SK-N-SH (cell line): ENCODE measurements at regions not wholly inside any gene's neighbourhood (a gene's known extent, or its start where the extent isn't known, plus 50 kb on each side); places are given as distances from the start of the nearest gene placed in this dataset.

ENCODE experiments used
- CTCF ChIA-PET: fragments of 300-600, 350-600 bp; formaldehyde crosslinking; extraction: SDS; loops from one replicate; lab custom pipeline; 2021; lab: Yijun Ruan, JAX
- POLR2A ChIA-PET: fragments of 350-600 bp; sonication (Branson Sonifier 250); formaldehyde crosslinking; extraction: SDS; loops from one replicate; lab custom pipeline; 2020; ENCODE audit warnings: antibody characterized with exemption, inconsistent platforms; lab: Yijun Ruan, JAX
- DNase-seq: peaks from one replicate; pipeline ENCODE4 v3.0.0; 2012
- H2AFZ ChIP-seq: fragments of 200-600 bp; sonication (generic); 2 replicates; pipeline ENCODE4 v1.8.1; 2016; ENCODE audit warnings: antibody characterized with exemption, mild to moderate bottlenecking, low read depth
- H3F3A ChIP-seq: fragments of 200-600 bp; sonication (generic); replicated peaks from 2 replicates; pipeline ENCODE3; 2016; ENCODE audit warnings: antibody characterized with exemption, mild to moderate bottlenecking; ENCODE audit not compliant: insufficient read depth
- H3K27ac ChIP-seq, 2 experiments: fragments of 200-500 bp in 1 of 2; fragments of 200-600 bp in 1 of 2; sonication (Bioruptor generic) in 1 of 2; sonication (generic), shearing (Covaris generic) in 1 of 2; 2 replicates each; pipeline versions ENCODE4 v1.5.1 to v1.6.1; 2014 to 2016; ENCODE audit warnings: low read depth in 2 of 2, inconsistent platforms in 1 of 2, low read length in 1 of 2, mild to moderate bottlenecking in 1 of 2, mixed read lengths in 1 of 2
- H3K27me3 ChIP-seq: fragments of 200-600 bp; sonication (generic), shearing (Covaris generic); 2 replicates; pipeline ENCODE4 v1.6.1; 2016; ENCODE audit warnings: mixed run types; ENCODE audit not compliant: insufficient read depth
- H3K36me3 ChIP-seq, 2 experiments: fragments of 200-500 bp in 1 of 2; fragments of 200-600 bp in 1 of 2; sonication (Bioruptor generic) in 1 of 2; sonication (generic) in 1 of 2; replicated peaks in 1 of 2; 2 replicates each; pipeline versions ENCODE3 to v1.5.1; 2014 to 2016; ENCODE audit warnings: low read length in 1 of 2, mild to moderate bottlenecking in 1 of 2; ENCODE audit not compliant: insufficient read depth in 2 of 2, control insufficient read depth in 1 of 2
- H3K4me1 ChIP-seq, 2 experiments: fragments of 200-500 bp in 1 of 2; fragments of 200-600 bp in 1 of 2; sonication (Bioruptor generic) in 1 of 2; sonication (generic), shearing (Covaris generic) in 1 of 2; 2 replicates each; pipeline versions ENCODE4 v1.5.1 to v1.6.1; 2014 to 2016; ENCODE audit warnings: low read depth in 1 of 2, low read length in 1 of 2, mixed run types in 1 of 2; ENCODE audit not compliant: insufficient read depth in 2 of 2, control insufficient read depth in 1 of 2
- H3K4me2 ChIP-seq: fragments of 200-600 bp; sonication (generic), shearing (Covaris generic); 2 replicates; pipeline ENCODE4 v1.6.1; 2017; ENCODE audit warnings: mixed run types
- H3K4me3 ChIP-seq, 2 experiments: fragments of 200-500 bp in 1 of 2; fragments of 200-600 bp in 1 of 2; sonication (Bioruptor generic) in 1 of 2; sonication (generic), shearing (Covaris generic) in 1 of 2; 2 replicates each; pipeline versions ENCODE4 v1.5.1 to v1.8.1; 2014 to 2016; ENCODE audit warnings: low read depth in 2 of 2, inconsistent platforms in 1 of 2, low read length in 1 of 2, mild to moderate bottlenecking in 1 of 2, mixed read lengths in 1 of 2, moderate library complexity in 1 of 2
- H3K79me2 ChIP-seq: fragments of 200-600 bp; sonication (generic); 2 replicates; pipeline ENCODE4 v1.8.1; 2017; ENCODE audit warnings: mild to moderate bottlenecking; ENCODE audit not compliant: insufficient read depth
- H3K9ac ChIP-seq: fragments of 200-600 bp; sonication (generic); 2 replicates; pipeline ENCODE4 v1.6.1; 2017; ENCODE audit warnings: mixed run types
- H3K9me2 ChIP-seq: fragments of 200-600 bp; sonication (generic); 2 replicates; pipeline ENCODE4 v1.6.1; 2017; ENCODE audit warnings: mixed run types
- H3K9me3 ChIP-seq: fragments of 200-600 bp; sonication (generic); 2 replicates; pipeline ENCODE4 v1.6.1; 2017; ENCODE audit warnings: mixed run types, mild to moderate bottlenecking, moderate library complexity
- H4K20me1 ChIP-seq: fragments of 200-600 bp; sonication (generic); 2 replicates; pipeline ENCODE4 v1.6.1; 2017; ENCODE audit warnings: mild to moderate bottlenecking, mixed run types; ENCODE audit not compliant: insufficient read depth
- CHD2 ChIP-seq: fragments of 150-350 bp; IDR thresholded peaks from 2 replicates; pipeline ENCODE4 v1.6.1; 2018; ENCODE audit warnings: low read length; ENCODE audit not compliant: partially characterized antibody
- FOXJ3 ChIP-seq: sonication (generic); formaldehyde crosslinking; IDR thresholded peaks from 2 replicates; pipeline ENCODE4 v1.5.1; 2020; ENCODE audit warnings: mild to moderate bottlenecking, missing genetic modification reagents
- NRF1 ChIP-seq: IDR thresholded peaks from 2 replicates; pipeline ENCODE4 v1.6.1; 2012; ENCODE audit warnings: low read depth, mild to moderate bottlenecking, low read length
- POLR2AphosphoS5 ChIP-seq: IDR thresholded peaks from 2 replicates; pipeline ENCODE4 v1.6.1; 2012; ENCODE audit warnings: low read depth, low read length
- RAD21 ChIP-seq: IDR thresholded peaks from 2 replicates; pipeline ENCODE4 v1.6.1; 2012; ENCODE audit warnings: mild to moderate bottlenecking, low read length
- RFX5 ChIP-seq: IDR thresholded peaks from 2 replicates; pipeline ENCODE4 v1.6.1; 2012; ENCODE audit warnings: mild to moderate bottlenecking, improper control_type of control experiment, low read length
- SIN3A ChIP-seq: IDR thresholded peaks from 2 replicates; pipeline ENCODE4 v1.6.1; 2012; ENCODE audit warnings: low read depth, mild to moderate bottlenecking, low read length, moderate library complexity, borderline replicate concordance
- SMC3 ChIP-seq: IDR thresholded peaks from 2 replicates; pipeline ENCODE4 v1.6.1; 2012; ENCODE audit warnings: low read depth, low read length, improper control_type of control experiment
- TAF1 ChIP-seq: IDR thresholded peaks from 2 replicates; pipeline ENCODE4 v1.6.1; 2012; ENCODE audit warnings: low read depth, mild to moderate bottlenecking, low read length, moderate library complexity, borderline replicate concordance
- TCF12 ChIP-seq: IDR thresholded peaks from 2 replicates; pipeline ENCODE4 v1.4.0; 2012
- TEAD4 ChIP-seq: IDR thresholded peaks from 2 replicates; pipeline ENCODE4 v1.4.0; 2012; ENCODE audit warnings: mild to moderate bottlenecking, borderline replicate concordance; ENCODE audit not compliant: insufficient read depth
- WGBS: methylation state at CpG from one replicate; pipeline ENCODE4 v1.1.6; 2017; ENCODE audit warnings: low lambda C conversion rate; 5-methylcytosine and 5-hydroxymethylcytosine counted together
- TF ChIP-seq, protein P1 (sequence below): IDR thresholded peaks from 2 replicates; pipeline ENCODE4 v1.6.1; 2012; ENCODE audit warnings: mild to moderate bottlenecking, low read depth, low read length, moderate library complexity

DNA sequence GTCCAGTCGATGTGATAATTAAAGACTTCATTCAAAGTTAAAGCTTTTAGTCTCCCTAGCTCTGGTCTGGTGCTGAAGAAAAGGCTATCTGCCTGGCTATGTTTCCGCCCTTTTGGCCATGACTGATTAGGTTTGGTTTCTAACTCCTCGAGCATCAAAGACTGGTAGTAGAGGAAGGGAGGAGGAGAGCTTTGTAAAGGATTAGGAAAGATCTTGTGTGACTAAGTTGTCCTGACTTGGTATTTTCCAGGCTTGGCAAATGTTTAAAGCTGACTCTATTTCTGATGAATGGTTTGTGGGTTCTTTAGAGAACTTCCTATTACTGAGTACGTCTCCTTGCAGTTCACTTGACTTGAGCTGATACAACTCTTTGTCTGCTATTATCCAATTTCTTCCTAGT is 312.9 kb downstream of the GJA1 start:
- Histone ChIP-seq H3K4me1 (no peaks in the 10 kb centered on the region), H3K4me2 (no peak overlapping the region), H3K79me2 (no peaks in the 10 kb centered on the region), H4K20me1 (no peaks in the 10 kb centered on the region), H3K4me3 (no peak overlapping the region), H3K9me2 (no peaks in the 10 kb centered on the region), H3F3A (no peaks in the 10 kb centered on the region), H2AFZ (no peak overlapping the region), H3K36me3 (no peaks in the 10 kb centered on the region), H3K27ac (no peak overlapping the region), H3K27me3 (no peaks in the 10 kb centered on the region), H3K9ac (no peak overlapping the region), H3K9me3 (no peaks in the 10 kb centered on the region)
- TF ChIP-seq NRF1, result no peak
- CTCF ChIA-PET, result interaction anchor here (0.7 to 1.3 kb wide), 2 partner anchors 15 to 101 kb away, joined by 3 to 4 read pairs; no protein-coding TSS in a partner anchor
- WGBS, result 71% methylated on average over 4 of the region's 4 CpGs
- DNase-seq, result no peak
- POLR2A ChIA-PET, result no interaction called here

DNA sequence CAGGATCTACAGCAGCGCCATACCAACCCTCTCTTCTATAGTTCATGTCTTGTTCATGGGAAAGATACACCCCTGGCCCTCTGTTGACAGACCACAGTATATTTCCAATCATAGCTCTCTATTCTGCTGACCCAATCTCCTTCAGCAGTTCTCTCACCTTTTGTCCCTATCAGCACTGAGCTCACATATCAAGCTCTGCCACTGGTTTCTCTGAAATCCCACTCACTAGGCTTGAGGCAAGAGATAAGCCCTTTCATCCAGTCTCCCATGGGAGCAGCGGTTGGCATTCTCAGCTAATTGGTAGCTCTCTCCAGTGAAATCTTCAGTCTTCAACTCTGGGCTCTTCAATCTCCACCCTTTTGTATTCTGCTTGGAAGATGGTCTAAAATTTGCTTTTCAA is 313.4 kb downstream of the GJA1 start:
- H3K36me3 ChIP-seq, result no peaks in the 10 kb centered on the region
- no peak overlapping the region for H3K4me3 ChIP-seq
- H3K4me1 ChIP-seq, result no peaks in the 10 kb centered on the region
- no peak overlapping the region for H3K27ac ChIP-seq
- H3K4me2 ChIP-seq, result no peak overlapping the region
- H4K20me1 ChIP-seq, result no peaks in the 10 kb centered on the region
- H3K9me3 ChIP-seq, result no peaks in the 10 kb centered on the region
- DNase-seq, result no peak
- no peak overlapping the region for H2AFZ ChIP-seq
- H3K27me3 ChIP-seq, result no peaks in the 10 kb centered on the region
- no peaks in the 10 kb centered on the region for H3K79me2 ChIP-seq
- ChIA-PET POLR2A (no interaction called here), CTCF (no interaction called here)
- no peak overlapping the region for H3K9ac ChIP-seq
- 82% methylated on average over 2 of the region's 2 CpGs for WGBS
- no peaks in the 10 kb centered on the region for H3K9me2 ChIP-seq
- TF ChIP-seq TCF12, result no peak
- no peak for TF ChIP-seq SMC3
- TF ChIP-seq POLR2AphosphoS5, result no peak
- no peak for TF ChIP-seq TAF1
- TF ChIP-seq TEAD4, result no peak
- TF ChIP-seq RAD21, result no peak
- no peak for TF ChIP-seq RFX5
- no peak for TF ChIP-seq SIN3A
- TF ChIP-seq CHD2, result no peak
- no peak for TF ChIP-seq FOXJ3 (CRISPR knock-in tag)
- TF ChIP-seq, protein P1, sequence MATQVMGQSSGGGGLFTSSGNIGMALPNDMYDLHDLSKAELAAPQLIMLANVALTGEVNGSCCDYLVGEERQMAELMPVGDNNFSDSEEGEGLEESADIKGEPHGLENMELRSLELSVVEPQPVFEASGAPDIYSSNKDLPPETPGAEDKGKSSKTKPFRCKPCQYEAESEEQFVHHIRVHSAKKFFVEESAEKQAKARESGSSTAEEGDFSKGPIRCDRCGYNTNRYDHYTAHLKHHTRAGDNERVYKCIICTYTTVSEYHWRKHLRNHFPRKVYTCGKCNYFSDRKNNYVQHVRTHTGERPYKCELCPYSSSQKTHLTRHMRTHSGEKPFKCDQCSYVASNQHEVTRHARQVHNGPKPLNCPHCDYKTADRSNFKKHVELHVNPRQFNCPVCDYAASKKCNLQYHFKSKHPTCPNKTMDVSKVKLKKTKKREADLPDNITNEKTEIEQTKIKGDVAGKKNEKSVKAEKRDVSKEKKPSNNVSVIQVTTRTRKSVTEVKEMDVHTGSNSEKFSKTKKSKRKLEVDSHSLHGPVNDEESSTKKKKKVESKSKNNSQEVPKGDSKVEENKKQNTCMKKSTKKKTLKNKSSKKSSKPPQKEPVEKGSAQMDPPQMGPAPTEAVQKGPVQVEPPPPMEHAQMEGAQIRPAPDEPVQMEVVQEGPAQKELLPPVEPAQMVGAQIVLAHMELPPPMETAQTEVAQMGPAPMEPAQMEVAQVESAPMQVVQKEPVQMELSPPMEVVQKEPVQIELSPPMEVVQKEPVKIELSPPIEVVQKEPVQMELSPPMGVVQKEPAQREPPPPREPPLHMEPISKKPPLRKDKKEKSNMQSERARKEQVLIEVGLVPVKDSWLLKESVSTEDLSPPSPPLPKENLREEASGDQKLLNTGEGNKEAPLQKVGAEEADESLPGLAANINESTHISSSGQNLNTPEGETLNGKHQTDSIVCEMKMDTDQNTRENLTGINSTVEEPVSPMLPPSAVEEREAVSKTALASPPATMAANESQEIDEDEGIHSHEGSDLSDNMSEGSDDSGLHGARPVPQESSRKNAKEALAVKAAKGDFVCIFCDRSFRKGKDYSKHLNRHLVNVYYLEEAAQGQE, result no peak
- no peaks in the 10 kb centered on the region for H3F3A ChIP-seq
